Spleen (tissue), 7 donors: ENCODE measurements at regions not wholly inside any gene's neighbourhood (a gene's known extent, or its start where the extent isn't known, plus 50 kb on each side); places are given as distances from the start of the nearest gene placed in this dataset.

Source experiments
- CTCF ChIP-seq, 11 experiments: fragments of 200-600 bp in 7 of 11; fragments of 450-650 bp in 4 of 11; sonication (generic) in 4 of 11; IDR thresholded peaks in 8 of 11; conservative IDR thresholded peaks in 3 of 11; 1 replicate in 7 of 11; 2 replicates in 4 of 11; pipeline versions ENCODE4 v1.4.0 to v1.8.0; 2016 to 2021; ENCODE audit warnings: antibody characterized with exemption in 11 of 11, inconsistent platforms in 4 of 11, mild to moderate bottlenecking in 1 of 11
- POLR2AphosphoS5 ChIP-seq, 3 donors: sonication (generic); formaldehyde crosslinking; IDR thresholded peaks; one replicate each; pipeline ENCODE4 v1.5.1; 2017; ENCODE audit warnings: antibody characterized with exemption in 3 of 3
- donor health status: DM: no; HTN: no; CAD: no; lungs with moderate emphysema.
- donor health status: DM: no; HTN: no; CAD: no.
- donor health status: DM: no; HTN: no; CAD: no.

GRCh38 chr11:113627946-113628345 is 78.2 kb downstream of the TMPRSS5 start:
- TF ChIP-seq CTCF (IDR thresholded peaks at IDR 0.05 in 8 of 11, conservative IDR thresholded peaks at IDR 0.05 in 3 of 11), result no peak
- no peak for TF ChIP-seq POLR2AphosphoS5 (IDR thresholded peaks at IDR 0.05)
